ENCODE measurements at regions not wholly inside any gene's neighbourhood (a gene's known extent, or its start where the extent isn't known, plus 50 kb on each side); places are given as distances from the start of the nearest gene placed in this dataset.

DNA sequence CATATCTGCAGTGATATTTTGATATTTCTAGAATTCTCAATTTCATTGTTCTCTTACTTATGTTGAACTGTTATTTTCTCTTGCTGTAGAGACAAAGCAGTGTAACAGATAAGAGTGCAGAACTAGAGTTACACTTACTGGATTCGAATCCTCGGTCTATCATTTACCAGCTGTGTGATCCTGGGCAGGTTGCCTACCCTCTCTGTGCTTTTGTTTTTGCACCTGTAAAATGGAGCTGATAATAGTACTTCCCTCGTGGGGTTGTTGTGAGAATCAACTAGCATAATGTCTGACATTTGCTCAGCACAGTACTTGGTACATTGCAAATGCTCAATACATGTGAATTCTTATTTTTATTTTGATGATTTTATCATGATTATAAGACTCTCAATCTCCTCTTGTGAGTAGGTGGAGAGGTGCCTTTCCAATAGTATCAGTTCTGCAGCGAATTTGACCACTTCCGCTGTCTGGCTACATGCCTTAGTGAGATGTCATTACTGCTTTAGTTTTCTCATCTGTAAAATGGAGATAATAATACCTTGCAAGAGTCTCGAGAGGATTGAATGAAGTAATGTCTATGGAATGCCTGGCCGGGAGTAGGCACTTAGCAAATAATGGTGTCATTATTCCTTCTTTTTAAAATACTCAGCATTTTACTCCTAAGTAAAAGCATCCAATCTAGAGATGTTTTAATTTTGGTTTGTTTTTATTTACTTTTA is 312.2 kb upstream of the MAF start:
- no peak for TF ChIP-seq FOXM1 (IDR thresholded peaks at IDR 0.05; ENCODE audit: borderline replicate concordance)
- no peak for TF ChIP-seq ELF4 (IDR thresholded peaks at IDR 0.05)
- no peak for TF ChIP-seq SP1 (IDR thresholded peaks at IDR 0.05)
- TF ChIP-seq FOXK2 (IDR thresholded peaks at IDR 0.05), result no peak
- TF ChIP-seq, protein P1, sequence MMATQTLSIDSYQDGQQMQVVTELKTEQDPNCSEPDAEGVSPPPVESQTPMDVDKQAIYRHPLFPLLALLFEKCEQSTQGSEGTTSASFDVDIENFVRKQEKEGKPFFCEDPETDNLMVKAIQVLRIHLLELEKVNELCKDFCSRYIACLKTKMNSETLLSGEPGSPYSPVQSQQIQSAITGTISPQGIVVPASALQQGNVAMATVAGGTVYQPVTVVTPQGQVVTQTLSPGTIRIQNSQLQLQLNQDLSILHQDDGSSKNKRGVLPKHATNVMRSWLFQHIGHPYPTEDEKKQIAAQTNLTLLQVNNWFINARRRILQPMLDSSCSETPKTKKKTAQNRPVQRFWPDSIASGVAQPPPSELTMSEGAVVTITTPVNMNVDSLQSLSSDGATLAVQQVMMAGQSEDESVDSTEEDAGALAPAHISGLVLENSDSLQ (IDR thresholded peaks at IDR 0.05), result no peak
- no peak for TF ChIP-seq TARDBP (IDR thresholded peaks at IDR 0.05)
- TF ChIP-seq ARNT (IDR thresholded peaks at IDR 0.05), result no peak
